BLaER1 treated with 17β-estradiol and CSF1 and Interleukin-3, amounts not matched to agents 10 nM and 100 nM (cell line): ENCODE measurements at regions not wholly inside any gene's neighbourhood (a gene's known extent, or its start where the extent isn't known, plus 50 kb on each side); places are given as distances from the start of the nearest gene placed in this dataset.

Experiments
- H3K27ac ChIP-seq, 11 experiments: shearing (Covaris generic); formaldehyde crosslinking; 2 replicates each; pipeline ENCODE4 v1.8.1; 2022
- H3K27me3 ChIP-seq, 11 experiments: shearing (Covaris generic); formaldehyde crosslinking; 2 replicates each; pipeline ENCODE4 v1.8.1; 2022
- H3K36me3 ChIP-seq, 11 experiments: shearing (Covaris generic); formaldehyde crosslinking; 2 replicates each; pipeline ENCODE4 v1.8.1; 2022
- H3K4me1 ChIP-seq, 10 experiments: shearing (Covaris generic); formaldehyde crosslinking; 2 replicates each; pipeline ENCODE4 v1.8.1; 2022
- H3K4me2 ChIP-seq, 11 experiments: shearing (Covaris generic); formaldehyde crosslinking; 2 replicates each; pipeline ENCODE4 v1.8.1; 2022
- H3K4me3 ChIP-seq, 10 experiments: shearing (Covaris generic); formaldehyde crosslinking; 2 replicates each; pipeline ENCODE4 v1.8.1; 2022
- H3K9ac ChIP-seq, 11 experiments: shearing (Covaris generic); formaldehyde crosslinking; 2 replicates each; pipeline ENCODE4 v1.8.1; 2022
- H3K9me3 ChIP-seq, 11 experiments: shearing (Covaris generic); formaldehyde crosslinking; replicated peaks in 1 of 11; 2 replicates each; pipeline ENCODE4 v1.8.1; 2022
- H4K20me1 ChIP-seq, 11 experiments: shearing (Covaris generic); formaldehyde crosslinking; 2 replicates each; pipeline ENCODE4 v1.8.1; 2022
- Cebpa-rat ChIP-seq, 11 experiments: shearing (Covaris generic); IDR thresholded peaks; 2 replicates each; pipeline ENCODE4 v1.8.1; 2022

DNA sequence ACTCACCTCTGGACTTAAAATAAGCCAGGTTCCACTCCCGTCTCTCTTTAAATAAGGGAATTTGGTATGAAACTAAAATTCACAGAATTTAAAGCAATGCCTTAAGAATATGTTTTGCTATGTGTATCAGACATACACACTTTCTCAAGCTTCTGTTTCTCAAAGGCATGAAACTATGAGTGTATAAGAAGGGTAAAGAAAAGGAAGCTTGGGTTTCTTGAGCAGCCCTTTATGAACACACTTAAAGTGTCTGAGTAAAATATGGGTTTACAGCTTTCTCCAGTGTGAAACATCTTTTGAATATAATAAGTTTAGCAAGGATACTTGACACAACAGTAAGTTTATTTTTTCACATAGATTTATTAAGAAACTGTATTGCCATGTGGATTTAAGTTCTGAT is 370.5 kb downstream of the TMA16 start:
- Histone ChIP-seq H3K9me3 (no peaks in the 10 kb centered on the region), H3K4me3 (no peak overlapping the region), H3K9ac (no peak overlapping the region), H3K4me2 (no peak overlapping the region), H4K20me1 (no peaks in the 10 kb centered on the region), H3K36me3 (no peaks in the 10 kb centered on the region), H3K4me1 (no peaks in the 10 kb centered on the region), H3K27me3 (no peaks in the 10 kb centered on the region), H3K27ac (no peak overlapping the region)
- no peak for TF ChIP-seq Cebpa-rat (IDR thresholded peaks at IDR 0.05)

DNA sequence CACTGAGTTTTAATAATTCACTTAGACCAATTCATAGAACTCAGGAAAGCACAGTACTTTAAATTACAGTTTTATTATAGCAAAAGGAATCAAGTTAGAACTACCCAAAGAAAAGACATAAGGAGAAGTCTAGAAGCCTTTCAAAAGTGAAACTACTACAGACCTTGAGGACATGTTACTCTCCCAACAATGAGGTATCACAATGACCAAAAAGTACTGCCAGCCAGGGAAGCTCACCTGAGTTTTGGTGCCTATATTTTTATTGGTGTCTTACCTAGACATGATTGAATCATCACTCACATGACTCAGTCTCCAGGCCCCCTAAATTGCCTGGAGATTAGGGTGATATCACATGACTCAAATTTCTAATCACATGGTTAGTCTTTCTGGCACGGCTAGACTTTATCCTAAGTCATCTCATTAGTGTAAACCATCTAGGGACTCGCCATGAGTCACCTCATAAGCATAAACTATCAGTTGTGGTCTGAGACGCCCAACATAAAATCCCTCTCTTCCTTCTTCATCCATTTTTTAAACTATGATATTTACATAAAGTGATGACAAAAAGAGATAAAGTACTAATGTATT is 372.3 kb downstream of the TMA16 start:
- no peak overlapping the region for H3K9ac ChIP-seq
- no peaks in the 10 kb centered on the region for H3K9me3 ChIP-seq
- H3K27me3 ChIP-seq = no peaks in the 10 kb centered on the region
- no peak overlapping the region for H3K27ac ChIP-seq
- no peak overlapping the region for H3K4me3 ChIP-seq
- no peak overlapping the region for H3K4me2 ChIP-seq
- H4K20me1 ChIP-seq = no peaks in the 10 kb centered on the region
- H3K4me1 ChIP-seq = no peaks in the 10 kb centered on the region
- no peak for TF ChIP-seq Cebpa-rat (IDR thresholded peaks at IDR 0.05)
- no peaks in the 10 kb centered on the region for H3K36me3 ChIP-seq

DNA sequence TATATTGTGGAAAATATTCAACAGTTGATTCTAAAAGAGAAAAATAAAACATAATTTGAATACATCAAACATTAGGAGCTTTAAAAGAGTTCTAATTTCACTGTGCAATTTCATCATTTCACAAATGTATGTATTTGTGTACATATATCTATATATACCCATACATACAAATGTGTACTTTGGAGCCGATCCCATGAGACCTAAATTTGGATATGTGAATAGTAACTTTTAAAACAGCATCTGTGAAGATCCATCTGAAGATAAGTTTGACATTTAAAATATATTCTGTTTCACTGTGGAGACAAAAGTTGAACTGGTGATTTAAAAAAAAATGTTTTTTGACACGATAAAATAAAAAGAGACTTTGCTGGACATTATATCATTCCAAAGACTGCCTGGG is 374.0 kb downstream of the TMA16 start:
- H3K36me3 ChIP-seq = no peaks in the 10 kb centered on the region
- H3K27me3 ChIP-seq = no peaks in the 10 kb centered on the region
- no peak for TF ChIP-seq Cebpa-rat (IDR thresholded peaks at IDR 0.05)
- H3K9ac ChIP-seq = no peak overlapping the region
- H3K4me3 ChIP-seq = no peak overlapping the region
- no peaks in the 10 kb centered on the region for H3K9me3 ChIP-seq
- H3K27ac ChIP-seq = no peak overlapping the region
- H3K4me1 ChIP-seq = no peaks in the 10 kb centered on the region
- no peaks in the 10 kb centered on the region for H4K20me1 ChIP-seq
- no peak overlapping the region for H3K4me2 ChIP-seq

GRCh38 chr4:163871078-163871477 is 376.6 kb downstream of the TMA16 start:
- no peak overlapping the region for H3K4me2 ChIP-seq
- no peaks in the 10 kb centered on the region for H3K4me1 ChIP-seq
- H3K9ac ChIP-seq = no peak overlapping the region
- no peaks in the 10 kb centered on the region for H3K9me3 ChIP-seq
- H3K4me3 ChIP-seq = no peak overlapping the region
- H4K20me1 ChIP-seq = no peaks in the 10 kb centered on the region
- no peaks in the 10 kb centered on the region for H3K27me3 ChIP-seq
- TF ChIP-seq Cebpa-rat (IDR thresholded peaks at IDR 0.05) = no peak
- no peaks in the 10 kb centered on the region for H3K36me3 ChIP-seq
- no peak overlapping the region for H3K27ac ChIP-seq

DNA sequence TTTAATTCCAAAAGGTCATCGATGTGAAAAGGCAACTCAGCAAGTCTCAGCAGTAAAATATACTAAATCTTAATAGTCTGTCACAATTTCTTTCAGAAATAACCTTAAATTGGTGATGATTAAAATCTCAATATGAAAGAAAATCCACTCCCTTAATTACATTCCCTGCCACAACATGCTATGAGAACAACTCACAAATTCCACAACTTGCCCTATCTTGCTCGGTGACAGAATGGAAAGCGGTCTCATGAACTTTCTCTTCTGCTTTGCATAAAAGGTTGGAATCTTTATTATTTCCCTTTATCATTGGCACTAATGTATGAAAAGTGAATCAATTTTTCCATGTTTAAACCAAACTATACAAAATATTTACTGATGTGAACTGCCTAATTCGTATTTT is 380.8 kb downstream of the TMA16 start:
- H3K4me2 ChIP-seq = no peak overlapping the region
- H3K27ac ChIP-seq = no peak overlapping the region
- no peak for TF ChIP-seq Cebpa-rat (IDR thresholded peaks at IDR 0.05)
- no peak overlapping the region for H3K4me3 ChIP-seq
- no peaks in the 10 kb centered on the region for H3K36me3 ChIP-seq
- H3K27me3 ChIP-seq = no peaks in the 10 kb centered on the region
- no peaks in the 10 kb centered on the region for H4K20me1 ChIP-seq
- no peaks in the 10 kb centered on the region for H3K4me1 ChIP-seq
- H3K9me3 ChIP-seq = no peaks in the 10 kb centered on the region
- no peak overlapping the region for H3K9ac ChIP-seq

DNA sequence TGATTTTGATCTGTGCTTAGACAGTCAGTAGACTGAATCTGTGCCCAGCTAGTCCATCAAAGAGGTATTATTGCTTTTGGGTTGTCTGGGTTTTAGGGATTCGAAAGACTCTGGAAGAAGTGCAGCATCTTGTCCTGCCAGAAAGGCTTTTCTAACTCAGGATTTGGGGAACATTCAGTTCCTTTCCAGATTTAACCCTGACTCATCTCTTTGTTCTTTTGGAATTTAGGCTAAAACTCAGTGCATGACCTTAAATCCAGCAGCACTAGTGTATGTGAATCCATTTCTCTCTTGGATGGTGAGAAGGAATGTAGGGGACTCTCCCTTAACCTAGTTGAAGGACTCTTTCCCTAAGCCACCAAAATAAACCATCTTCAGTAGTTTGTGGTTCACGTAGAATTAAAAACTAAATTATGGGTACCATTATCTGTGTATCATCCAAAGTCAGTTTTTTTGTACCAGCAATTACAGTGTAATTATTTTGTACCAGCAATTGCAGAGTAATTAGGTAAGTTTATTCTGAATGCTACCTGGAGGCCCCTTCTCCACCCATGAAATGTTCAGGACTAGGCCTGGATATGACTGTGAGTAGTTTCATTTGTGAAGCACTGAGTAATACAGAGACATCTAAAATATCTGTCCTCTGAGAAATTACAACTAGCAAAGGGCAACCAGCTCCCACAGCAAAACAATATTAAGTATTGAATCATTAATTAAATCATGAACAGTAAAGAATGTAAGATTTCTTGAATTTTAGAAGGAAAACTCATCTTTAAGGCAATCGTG is 384.0 kb downstream of the TMA16 start:
- no peaks in the 10 kb centered on the region for H4K20me1 ChIP-seq

DNA sequence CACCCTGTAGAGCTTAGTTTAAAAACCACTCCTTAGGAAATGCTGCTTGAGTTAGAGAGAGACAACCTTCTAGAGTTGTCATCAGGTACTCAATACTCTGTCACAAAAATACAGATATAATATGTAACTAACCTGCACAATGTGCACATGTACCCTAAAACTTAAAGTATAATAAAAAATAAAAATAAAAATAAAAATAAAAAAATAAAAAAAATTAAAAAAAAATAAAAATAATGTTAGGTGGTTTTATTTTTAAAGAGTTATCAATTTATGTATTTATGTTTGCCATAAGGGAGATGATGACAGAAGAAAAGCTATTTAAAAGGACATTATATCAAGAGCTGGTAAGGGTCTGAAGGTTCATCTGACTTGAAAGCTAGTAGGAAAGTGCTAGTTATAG is 397.9 kb downstream of the TMA16 start:
- Histone ChIP-seq H3K9ac (no peak overlapping the region), H3K4me1 (no peaks in the 10 kb centered on the region), H3K9me3 (peaks cover 0 to under 1% (median 0%) of the 10 kb centered on the region in 11 experiments; a peak in 1 of 22 replicates), H3K4me3 (no peak overlapping the region), H3K27ac (no peak overlapping the region), H3K36me3 (no peaks in the 10 kb centered on the region), H3K27me3 (no peaks in the 10 kb centered on the region), H4K20me1 (no peaks in the 10 kb centered on the region), H3K4me2 (no peak overlapping the region)
- no peak for TF ChIP-seq Cebpa-rat (IDR thresholded peaks at IDR 0.05)

More for the DNA sequence above, 384.0 kb downstream of the TMA16 start:
- H3K4me3 ChIP-seq = no peak overlapping the region
- no peaks in the 10 kb centered on the region for H3K9me3 ChIP-seq
- no peak overlapping the region for H3K27ac ChIP-seq
- no peaks in the 10 kb centered on the region for H3K36me3 ChIP-seq
- no peak overlapping the region for H3K9ac ChIP-seq
- H3K27me3 ChIP-seq = no peaks in the 10 kb centered on the region
- TF ChIP-seq Cebpa-rat (IDR thresholded peaks at IDR 0.05) = no peak
- H3K4me2 ChIP-seq = no peak overlapping the region
- no peaks in the 10 kb centered on the region for H3K4me1 ChIP-seq

DNA sequence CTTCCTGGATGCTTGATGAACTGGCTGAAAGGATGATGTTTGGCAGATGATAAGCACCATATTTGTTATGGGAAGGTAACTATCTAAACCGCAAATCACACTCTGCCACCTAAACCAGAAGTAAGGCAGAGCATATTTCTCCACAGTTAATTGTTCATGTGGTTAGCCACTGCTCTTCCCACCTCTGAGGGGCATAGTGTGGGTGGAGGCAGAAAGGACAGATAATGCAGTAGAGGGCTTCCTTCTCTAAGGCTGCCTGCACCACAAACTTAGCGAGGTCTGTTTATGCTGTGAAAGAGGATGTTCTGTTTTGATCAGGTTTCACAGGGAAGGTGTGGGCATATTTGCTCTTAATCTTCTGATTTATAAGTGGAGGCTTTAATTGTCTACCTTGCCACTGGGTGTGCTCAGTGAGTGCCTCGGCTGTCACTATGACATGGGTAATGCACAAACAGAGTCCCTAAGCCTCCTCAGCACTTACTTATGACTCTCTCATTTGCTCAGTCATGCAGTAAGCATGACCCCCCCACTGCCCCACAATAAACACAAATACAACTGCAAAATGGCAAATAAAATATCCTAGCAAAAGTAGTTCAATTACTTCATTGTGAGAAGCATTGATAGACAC is 401.0 kb downstream of the TMA16 start:
- H3K4me3 ChIP-seq = no peak overlapping the region
- no peak for TF ChIP-seq Cebpa-rat (IDR thresholded peaks at IDR 0.05)

DNA sequence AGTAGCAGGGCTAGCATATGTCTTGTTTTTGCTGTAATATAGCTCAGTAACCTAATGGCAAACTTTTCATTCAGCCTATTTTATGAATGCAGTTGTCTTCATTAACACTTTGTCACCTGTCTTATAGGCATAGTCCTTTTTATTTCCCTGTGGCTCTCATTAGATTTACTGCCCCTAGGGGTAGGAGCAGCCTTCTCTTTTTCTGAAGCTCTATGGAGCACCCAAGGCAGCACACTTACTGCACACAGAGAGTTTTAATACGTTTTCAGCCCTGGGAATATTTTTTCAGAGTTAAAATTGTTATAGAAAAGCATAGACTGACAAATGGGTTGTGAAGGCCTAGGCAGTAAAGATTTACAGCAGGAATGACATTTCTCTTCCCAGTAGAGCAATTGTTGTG is 406.8 kb downstream of the TMA16 start:
- Histone ChIP-seq H3K9ac (no peak overlapping the region), H4K20me1 (no peaks in the 10 kb centered on the region), H3K4me1 (no peaks in the 10 kb centered on the region), H3K9me3 (peaks cover 0 to 6% (median 0%) of the 10 kb centered on the region in 11 experiments; a peak in 1 of 22 replicates), H3K27ac (no peak overlapping the region), H3K36me3 (no peaks in the 10 kb centered on the region), H3K27me3 (no peaks in the 10 kb centered on the region), H3K4me3 (no peak overlapping the region), H3K4me2 (no peak overlapping the region)
- no peak for TF ChIP-seq Cebpa-rat (IDR thresholded peaks at IDR 0.05)

More for the DNA sequence above, 401.0 kb downstream of the TMA16 start:
- Histone ChIP-seq H3K4me1 (no peaks in the 10 kb centered on the region), H3K36me3 (no peaks in the 10 kb centered on the region), H4K20me1 (no peaks in the 10 kb centered on the region), H3K4me2 (no peak overlapping the region), H3K9ac (no peak overlapping the region), H3K9me3 (peaks cover 0 to 6% (median 0%) of the 10 kb centered on the region in 11 experiments; a peak in 1 of 22 replicates), H3K27me3 (no peaks in the 10 kb centered on the region), H3K27ac (no peak overlapping the region)
